NCI-H1048 (cell line): ENCODE measurements at regions not wholly inside any gene's neighbourhood (a gene's known extent, or its start where the extent isn't known, plus 50 kb on each side); places are given as distances from the start of the nearest gene placed in this dataset.

Experiments used
- DNase-seq: peaks from one replicate; lab custom pipeline; 2025; lab: John Stamatoyannopoulos, UW

- DNase-seq: no peak
These were observed 149.7 kb upstream of the GGTLC1 start for GRCh38 chr20:24138196-24138857.

- DNase-seq: no peak
These were observed 148.2 kb upstream of the GGTLC1 start for GRCh38 chr20:24136659-24137246.

- DNase-seq: no peak
These were observed 147.2 kb upstream of the GGTLC1 start for GRCh38 chr20:24135781-24136180.

GRCh38 chr20:24134930-24135329, 146.4 kb upstream of the GGTLC1 start:
- no peak for DNase-seq

- no peak for DNase-seq
These were observed 145.7 kb upstream of the GGTLC1 start for GRCh38 chr20:24134284-24134683.

GRCh38 chr20:24132246-24132645, 143.7 kb upstream of the GGTLC1 start:
- no peak for DNase-seq

- DNase-seq: no peak
These were observed 143.1 kb upstream of the GGTLC1 start for GRCh38 chr20:24131684-24132083.

- DNase-seq: no peak
These were observed 142.7 kb upstream of the GGTLC1 start for GRCh38 chr20:24131281-24131680.

- no peak for DNase-seq
These were observed 141.1 kb upstream of the GGTLC1 start for GRCh38 chr20:24129641-24130040.

GRCh38 chr20:24124951-24125650, 136.5 kb upstream of the GGTLC1 start:
- no peak for DNase-seq

- no peak for DNase-seq
These were observed 135.4 kb upstream of the GGTLC1 start for GRCh38 chr20:24124003-24124402.

- no peak for DNase-seq
These were observed 130.0 kb upstream of the GGTLC1 start for GRCh38 chr20:24118441-24119175.

- DNase-seq: no peak
These were observed 129.5 kb upstream of the GGTLC1 start for GRCh38 chr20:24118034-24118433.

- no peak for DNase-seq
These were observed 128.8 kb upstream of the GGTLC1 start for GRCh38 chr20:24117383-24117782.

GRCh38 chr20:24116611-24117010, 128.0 kb upstream of the GGTLC1 start:
- DNase-seq: no peak

GRCh38 chr20:24112360-24112759, 123.8 kb upstream of the GGTLC1 start:
- no peak for DNase-seq

GRCh38 chr20:24111858-24112257, 123.3 kb upstream of the GGTLC1 start:
- no peak for DNase-seq

- no peak for DNase-seq
These were observed 121.0 kb upstream of the GGTLC1 start for GRCh38 chr20:24109537-24109936.

GRCh38 chr20:24109008-24109407, 120.4 kb upstream of the GGTLC1 start:
- no peak for DNase-seq

- DNase-seq: no peak
These were observed 120.0 kb upstream of the GGTLC1 start for GRCh38 chr20:24108581-24108980.

- no peak for DNase-seq
These were observed 118.3 kb upstream of the GGTLC1 start for GRCh38 chr20:24106801-24107445.

GRCh38 chr20:24106150-24106800, 117.7 kb upstream of the GGTLC1 start:
- DNase-seq: no peak
